ENCODE measurements at regions not wholly inside any gene's neighbourhood (a gene's known extent, or its start where the extent isn't known, plus 50 kb on each side); places are given as distances from the start of the nearest gene placed in this dataset.

- H3K27ac ChIP-seq: no peak overlapping the region
- ATAC-seq (replicated peaks in 6 of 8): no peak
- WGBS, 10 experiments: 4 to 100% (median 78%) methylated on average over 1 to 2 of the region's 2 CpGs; no CpG with 5 or more reads in 3 of the 10 experiments
- H3K4me3 ChIP-seq: no peak overlapping the region
- in situ Hi-C loops (cut with MboI; ENCODE audit: low pct_unique_long_range_greater_than_20kb in 2 of 9, low sequenced_read_pairs in 9 of 9, unreplicated experiment in 9 of 9): no loop called here
- H3K4me1 ChIP-seq (replicated peaks in 1 of 2): peaks cover 0 to 2% of the 10 kb centered on the region in 2 donors
These were observed 80.9 kb upstream of the ISL1 start for GRCh38 chr5:51302343-51302742.

GRCh38 chr5:51326844-51327243, 56.4 kb upstream of the ISL1 start:
- Histone ChIP-seq H3K4me1 (replicated peaks in 1 of 2) (no peaks in the 10 kb centered on the region), H3K27ac (no peak overlapping the region), H3K4me3 (no peak overlapping the region)
- in situ Hi-C loops (cut with MboI; ENCODE audit: low pct_unique_long_range_greater_than_20kb in 2 of 9, low sequenced_read_pairs in 9 of 9, unreplicated experiment in 9 of 9): no loop called here
- ATAC-seq (replicated peaks in 6 of 8): no peak
- 0 to 91% (median 17%) methylated on average over 1 of the region's 1 CpG; no CpG with 5 or more reads in 3 of the 10 experiments for WGBS, 10 experiments

All from motor neuron (in vitro differentiated cells).